DOHH2 (cell line): ENCODE measurements at regions not wholly inside any gene's neighbourhood (a gene's known extent, or its start where the extent isn't known, plus 50 kb on each side); places are given as distances from the start of the nearest gene placed in this dataset.

ENCODE experiments used
- H3F3A ChIP-seq: fragments of 200-600 bp; sonication (generic), shearing (Covaris generic); 2 replicates; pipeline ENCODE4 v1.6.0; 2016; ENCODE audit warnings: antibody characterized with exemption, mild to moderate bottlenecking; ENCODE audit not compliant: control insufficient read depth, insufficient read depth
- H3K27ac ChIP-seq: fragments of 200-600 bp; sonication (generic); 2 replicates; pipeline ENCODE4 v1.5.1; 2014; ENCODE audit warnings: low read depth, mild to moderate bottlenecking, low read length, moderate library complexity
- H3K27me3 ChIP-seq: fragments of 200-600 bp; sonication (generic); 2 replicates; pipeline ENCODE4 v1.6.1; 2014; ENCODE audit warnings: mild to moderate bottlenecking, low read length, mixed read lengths; ENCODE audit not compliant: control insufficient read depth
- H3K36me3 ChIP-seq: fragments of 200-600 bp; sonication (generic); 2 replicates; pipeline ENCODE4 v1.6.1; 2014; ENCODE audit warnings: mild to moderate bottlenecking, low read length, moderate library complexity, mixed read lengths; ENCODE audit not compliant: control insufficient read depth
- H3K4me1 ChIP-seq: fragments of 200-600 bp; sonication (generic); 2 replicates; pipeline ENCODE4 v1.6.1; 2014; ENCODE audit warnings: mild to moderate bottlenecking, low read length, mixed read lengths; ENCODE audit not compliant: control insufficient read depth
- H3K4me2 ChIP-seq: fragments of 200-600 bp; sonication (generic); 2 replicates; pipeline ENCODE4 v1.6.0; 2014; ENCODE audit warnings: mild to moderate bottlenecking, low read length, moderate library complexity
- H3K4me3 ChIP-seq: fragments of 200-600 bp; sonication (generic); 2 replicates; pipeline ENCODE4 v1.5.1; 2014; ENCODE audit warnings: mild to moderate bottlenecking, low read length, mixed read lengths
- H3K79me2 ChIP-seq: fragments of 200-600 bp; sonication (generic); 2 replicates; pipeline ENCODE4 v1.6.1; 2014; ENCODE audit warnings: mild to moderate bottlenecking, low read length, mixed read lengths; ENCODE audit not compliant: control insufficient read depth
- H3K9me2 ChIP-seq: fragments of 200-600 bp; sonication (generic); replicated peaks from 2 replicates; pipeline ENCODE4 v1.6.1; 2014; ENCODE audit warnings: mild to moderate bottlenecking, low read length, mixed read lengths; ENCODE audit not compliant: control insufficient read depth
- H3K9me3 ChIP-seq: fragments of 200-600 bp; sonication (generic); 2 replicates; pipeline ENCODE4 v1.6.1; 2014; ENCODE audit warnings: antibody characterized with exemption, low read length, mixed read lengths; ENCODE audit not compliant: control insufficient read depth, insufficient read depth
- H4K20me1 ChIP-seq: fragments of 200-600 bp; sonication (generic); 2 replicates; pipeline ENCODE4 v1.6.0; 2014; ENCODE audit warnings: low read depth, mild to moderate bottlenecking, antibody characterized with exemption, low read length, moderate library complexity; ENCODE audit not compliant: control insufficient read depth, insufficient read depth
- CTCF ChIP-seq: fragments of 200-600 bp; sonication (generic); IDR thresholded peaks from one replicate; pipeline ENCODE4 v1.5.1; 2014; ENCODE audit warnings: antibody characterized with exemption, mild to moderate bottlenecking, low read depth, low read length; ENCODE audit not compliant: poor library complexity, severe bottlenecking
- EZH2phosphoT487 ChIP-seq: fragments of 200-600 bp; sonication (generic); IDR thresholded peaks from 2 replicates; pipeline ENCODE4 v1.6.1; 2017; ENCODE audit warnings: borderline replicate concordance, mild to moderate bottlenecking, antibody characterized with exemption, low read length, moderate library complexity, mixed read lengths

- no peaks in the 10 kb centered on the region for H3F3A ChIP-seq
- no peaks in the 10 kb centered on the region for H3K36me3 ChIP-seq
- no peak overlapping the region for H3K27ac ChIP-seq
- no peaks in the 10 kb centered on the region for H4K20me1 ChIP-seq
- no peaks in the 10 kb centered on the region for H3K79me2 ChIP-seq
- no peak overlapping the region for H3K4me3 ChIP-seq
- no peak for TF ChIP-seq CTCF
- no peak for TF ChIP-seq EZH2phosphoT487
- no peaks in the 10 kb centered on the region for H3K9me3 ChIP-seq
- H3K4me1 ChIP-seq: no peaks in the 10 kb centered on the region
- H3K4me2 ChIP-seq: no peak overlapping the region
- H3K9me2 ChIP-seq: no peaks in the 10 kb centered on the region
- H3K27me3 ChIP-seq: no peaks in the 10 kb centered on the region
Measured at GRCh38 chrX:46310815-46311497, 234.3 kb downstream of the ZNF674 start.

- Histone ChIP-seq H3K9me3 (no peaks in the 10 kb centered on the region), H4K20me1 (no peaks in the 10 kb centered on the region), H3K79me2 (no peaks in the 10 kb centered on the region), H3K36me3 (no peaks in the 10 kb centered on the region), H3K4me3 (no peak overlapping the region), H3F3A (no peaks in the 10 kb centered on the region), H3K4me2 (no peak overlapping the region), H3K4me1 (no peaks in the 10 kb centered on the region), H3K9me2 (no peaks in the 10 kb centered on the region), H3K27me3 (no peaks in the 10 kb centered on the region), H3K27ac (no peak overlapping the region)
- TF ChIP-seq CTCF (no peak), EZH2phosphoT487 (no peak)
Measured at GRCh38 chrX:46308110-46308509, 237.1 kb downstream of the ZNF674 start.

GRCh38 chrX:46306103-46306502, 239.1 kb downstream of the ZNF674 start:
- TF ChIP-seq EZH2phosphoT487: no peak
- no peak for TF ChIP-seq CTCF

More at GRCh38 chrX:46306103-46306502, 239.1 kb downstream of the ZNF674 start:
- Histone ChIP-seq H3K4me3 (no peak overlapping the region), H3K27ac (no peak overlapping the region), H3F3A (no peaks in the 10 kb centered on the region), H3K9me3 (no peaks in the 10 kb centered on the region), H4K20me1 (no peaks in the 10 kb centered on the region), H3K9me2 (no peaks in the 10 kb centered on the region), H3K27me3 (no peaks in the 10 kb centered on the region), H3K36me3 (no peaks in the 10 kb centered on the region), H3K4me1 (no peaks in the 10 kb centered on the region), H3K79me2 (no peaks in the 10 kb centered on the region), H3K4me2 (no peak overlapping the region)
